CD4-positive, alpha-beta memory T cell (primary cell): ENCODE measurements at regions not wholly inside any gene's neighbourhood (a gene's known extent, or its start where the extent isn't known, plus 50 kb on each side); places are given as distances from the start of the nearest gene placed in this dataset.

ENCODE experiments used
- CTCF ChIA-PET: fragments of 350-600 bp; sonication (Branson Sonifier 250); formaldehyde crosslinking; loops from one replicate; lab custom pipeline; 2021; ENCODE audit warnings: inconsistent platforms; ENCODE audit not compliant: partially characterized antibody; lab: Charles Lee
- POLR2A ChIA-PET: fragments of 350-600 bp; sonication (Branson Sonifier 250); formaldehyde crosslinking; loops from one replicate; lab custom pipeline; 2021; ENCODE audit not compliant: partially characterized antibody; lab: Charles Lee
- DNase-seq, 5 donors: peaks; one replicate each; pipeline versions ENCODE4 v3.0.0 to v3.0.0-alpha.2; 2020 to 2022; ENCODE audit warnings: mixed read lengths in 1 of 5
- H3K27ac ChIP-seq: one replicate; pipeline ENCODE4 v1.7.0; 2013; ENCODE audit warnings: low read depth, low read length
- H3K27me3 ChIP-seq: 2 replicates; pipeline ENCODE4 v1.7.0; 2013; ENCODE audit warnings: mild to moderate bottlenecking, low read length, moderate library complexity; ENCODE audit not compliant: insufficient read depth
- H3K36me3 ChIP-seq: 2 replicates; pipeline ENCODE4 v1.7.0; 2013; ENCODE audit warnings: mild to moderate bottlenecking, low read length, moderate library complexity; ENCODE audit not compliant: insufficient read depth
- H3K4me1 ChIP-seq: 2 replicates; pipeline ENCODE4 v1.7.0; 2013; ENCODE audit warnings: mild to moderate bottlenecking, low read length, moderate library complexity; ENCODE audit not compliant: insufficient read depth
- H3K4me3 ChIP-seq, 2 donors: one replicate each; pipeline ENCODE4 v1.7.0; 2013; ENCODE audit warnings: low read length in 2 of 2, mild to moderate bottlenecking in 1 of 2
- H3K9me3 ChIP-seq, 2 donors: one replicate each; pipeline ENCODE4 v1.7.0; 2013; ENCODE audit warnings: low read length in 2 of 2, control low read depth in 1 of 2; ENCODE audit not compliant: control insufficient read depth in 1 of 2
- H3K27ac Mint-ChIP-seq, 7 donors: one replicate each; pipeline ENCODE4 v1.8.0; 2020 to 2021; ENCODE audit warnings: mixed read lengths in 7 of 7, mild to moderate bottlenecking in 6 of 7, inconsistent platforms in 3 of 7, moderate library complexity in 3 of 7
- H3K27me3 Mint-ChIP-seq, 2 donors: one replicate each; pipeline ENCODE4 v1.8.0; 2020 to 2021; ENCODE audit warnings: mixed read lengths in 2 of 2
- H3K36me3 Mint-ChIP-seq, 2 donors: one replicate each; pipeline ENCODE4 v1.8.0; 2020 to 2021; ENCODE audit warnings: mixed read lengths in 2 of 2, inconsistent platforms in 1 of 2, mild to moderate bottlenecking in 1 of 2
- H3K4me1 Mint-ChIP-seq, 4 donors: one replicate each; pipeline ENCODE4 v1.8.0; 2020 to 2021; ENCODE audit warnings: mixed read lengths in 4 of 4, mild to moderate bottlenecking in 1 of 4
- H3K4me3 Mint-ChIP-seq, 8 donors: one replicate each; pipeline ENCODE4 v1.8.0; 2020 to 2021; ENCODE audit warnings: mixed read lengths in 8 of 8, mild to moderate bottlenecking in 7 of 8, moderate library complexity in 6 of 8, inconsistent platforms in 3 of 8
- H3K9me3 Mint-ChIP-seq, 8 donors: one replicate each; pipeline ENCODE4 v1.8.0; 2020 to 2021; ENCODE audit warnings: mixed read lengths in 8 of 8, mild to moderate bottlenecking in 5 of 8, inconsistent platforms in 3 of 8, moderate library complexity in 1 of 8
- intact Hi-C: fragments of 100-400 bp; cut with micrococcal nuclease; formaldehyde crosslinking; loops from one replicate; pipeline ENCODE4 v1.15.1; 2023

GRCh38 chr13:89708013-89708412, 1639.5 kb upstream of the MIR17HG start:
- H3K36me3 Mint-ChIP-seq = no peaks in the 10 kb centered on the region
- H3K27me3 Mint-ChIP-seq = no peaks in the 10 kb centered on the region
- Histone ChIP-seq H3K9me3 (no peaks in the 10 kb centered on the region), H3K27me3 (no peaks in the 10 kb centered on the region), H3K27ac (no peak overlapping the region), H3K4me1 (no peaks in the 10 kb centered on the region), H3K36me3 (no peaks in the 10 kb centered on the region), H3K4me3 (no peak overlapping the region)
- no peak overlapping the region for H3K4me3 Mint-ChIP-seq
- ChIA-PET CTCF (no interaction called here), POLR2A (no interaction called here)
- peaks cover 2 to 8% (median 4%) of the 10 kb centered on the region in 8 donors for H3K9me3 Mint-ChIP-seq
- no peaks in the 10 kb centered on the region for H3K4me1 Mint-ChIP-seq
- intact Hi-C loops = no loop called here
- no peak for DNase-seq
- H3K27ac Mint-ChIP-seq = no peak overlapping the region

GRCh38 chr13:89721216-89721615, 1626.3 kb upstream of the MIR17HG start:
- ChIA-PET POLR2A (no interaction called here), CTCF (no interaction called here)
- Histone ChIP-seq H3K4me3 (no peak overlapping the region), H3K4me1 (no peaks in the 10 kb centered on the region), H3K27ac (no peak overlapping the region), H3K36me3 (no peaks in the 10 kb centered on the region), H3K9me3 (no peaks in the 10 kb centered on the region), H3K27me3 (no peaks in the 10 kb centered on the region)
- Mint-ChIP-seq H3K27ac (no peak overlapping the region), H3K27me3 (no peaks in the 10 kb centered on the region), H3K36me3 (no peaks in the 10 kb centered on the region), H3K9me3 (peaks cover 5 to 25% (median 15%) of the 10 kb centered on the region in 8 donors), H3K4me1 (no peaks in the 10 kb centered on the region), H3K4me3 (no peak overlapping the region)
- intact Hi-C loops = no loop called here
- DNase-seq = no peak

GRCh38 chr13:89726690-89727435, 1620.6 kb upstream of the MIR17HG start:
- ChIA-PET POLR2A (no interaction called here), CTCF (no interaction called here)
- H3K27ac ChIP-seq = no peak overlapping the region
- intact Hi-C loops = no loop called here
- Mint-ChIP-seq H3K4me1 (no peaks in the 10 kb centered on the region), H3K27me3 (no peaks in the 10 kb centered on the region), H3K4me3 (no peak overlapping the region), H3K27ac (no peak overlapping the region), H3K36me3 (no peaks in the 10 kb centered on the region), H3K9me3 (peaks cover 0 to 21% (median 5%) of the 10 kb centered on the region in 8 donors)
- H3K36me3 ChIP-seq = no peaks in the 10 kb centered on the region
- no peak overlapping the region for H3K4me3 ChIP-seq
- H3K27me3 ChIP-seq = no peaks in the 10 kb centered on the region
- no peak for DNase-seq
- H3K9me3 ChIP-seq = no peaks in the 10 kb centered on the region
- H3K4me1 ChIP-seq = no peaks in the 10 kb centered on the region

GRCh38 chr13:89733829-89734228, 1613.7 kb upstream of the MIR17HG start:
- H3K4me3 Mint-ChIP-seq = no peak overlapping the region
- no peaks in the 10 kb centered on the region for H3K36me3 Mint-ChIP-seq
- Histone ChIP-seq H3K9me3 (no peaks in the 10 kb centered on the region), H3K36me3 (no peaks in the 10 kb centered on the region), H3K4me3 (no peak overlapping the region), H3K27ac (no peak overlapping the region), H3K27me3 (no peaks in the 10 kb centered on the region), H3K4me1 (no peaks in the 10 kb centered on the region)
- no peak overlapping the region for H3K27ac Mint-ChIP-seq
- no peak for DNase-seq
- POLR2A ChIA-PET = no interaction called here
- CTCF ChIA-PET = no interaction called here
- no peaks in the 10 kb centered on the region for H3K4me1 Mint-ChIP-seq
- H3K27me3 Mint-ChIP-seq = no peaks in the 10 kb centered on the region
- peaks cover 2 to 16% (median 7%) of the 10 kb centered on the region in 8 donors for H3K9me3 Mint-ChIP-seq
- intact Hi-C loops = no loop called here

- POLR2A ChIA-PET = no interaction called here
- H3K4me3 Mint-ChIP-seq = no peak overlapping the region
- H3K27me3 ChIP-seq = no peaks in the 10 kb centered on the region
- CTCF ChIA-PET = interaction anchor here (0.6 kb wide), 1 partner anchor 24 kb away, joined by 3 read pairs; no protein-coding TSS in a partner anchor
- DNase-seq = no peak
- H3K36me3 ChIP-seq = no peaks in the 10 kb centered on the region
- H3K27me3 Mint-ChIP-seq = no peaks in the 10 kb centered on the region
- H3K9me3 ChIP-seq = no peaks in the 10 kb centered on the region
- intact Hi-C loops = no loop called here
- H3K36me3 Mint-ChIP-seq = no peaks in the 10 kb centered on the region
- peaks cover 0 to 12% (median 4%) of the 10 kb centered on the region in 8 donors for H3K9me3 Mint-ChIP-seq
- no peak overlapping the region for H3K27ac ChIP-seq
- H3K27ac Mint-ChIP-seq = no peak overlapping the region
- no peaks in the 10 kb centered on the region for H3K4me1 Mint-ChIP-seq
- H3K4me3 ChIP-seq = no peak overlapping the region
- no peaks in the 10 kb centered on the region for H3K4me1 ChIP-seq
Measured at GRCh38 chr13:89737051-89737450, 1610.4 kb upstream of the MIR17HG start.

GRCh38 chr13:89738072-89738471, 1609.4 kb upstream of the MIR17HG start:
- Mint-ChIP-seq H3K36me3 (no peaks in the 10 kb centered on the region), H3K27me3 (no peaks in the 10 kb centered on the region), H3K4me3 (no peak overlapping the region), H3K9me3 (peaks cover 0 to 12% (median 4%) of the 10 kb centered on the region in 8 donors), H3K4me1 (no peaks in the 10 kb centered on the region), H3K27ac (no peak overlapping the region)
- DNase-seq = no peak
- H3K27me3 ChIP-seq = no peaks in the 10 kb centered on the region
- H3K4me3 ChIP-seq = no peak overlapping the region
- intact Hi-C loops = no loop called here
- ChIA-PET POLR2A (no interaction called here), CTCF (no interaction called here)
- H3K4me1 ChIP-seq = no peaks in the 10 kb centered on the region
- no peak overlapping the region for H3K27ac ChIP-seq
- no peaks in the 10 kb centered on the region for H3K36me3 ChIP-seq
- H3K9me3 ChIP-seq = no peaks in the 10 kb centered on the region

GRCh38 chr13:89740994-89741685, 1606.3 kb upstream of the MIR17HG start:
- H3K9me3 Mint-ChIP-seq = peaks cover 0 to 5% (median 3%) of the 10 kb centered on the region in 8 donors
- H3K36me3 ChIP-seq = no peaks in the 10 kb centered on the region
- H3K27ac ChIP-seq = no peak overlapping the region
- H3K4me1 Mint-ChIP-seq = no peaks in the 10 kb centered on the region
- H3K27me3 ChIP-seq = no peaks in the 10 kb centered on the region
- H3K36me3 Mint-ChIP-seq = no peaks in the 10 kb centered on the region
- ChIA-PET POLR2A (no interaction called here), CTCF (no interaction called here)
- H3K27ac Mint-ChIP-seq = no peak overlapping the region
- no peaks in the 10 kb centered on the region for H3K4me1 ChIP-seq
- no peaks in the 10 kb centered on the region for H3K27me3 Mint-ChIP-seq
- no peaks in the 10 kb centered on the region for H3K9me3 ChIP-seq
- intact Hi-C loops = no loop called here
- no peak overlapping the region for H3K4me3 ChIP-seq
- no peak overlapping the region for H3K4me3 Mint-ChIP-seq
- no peak for DNase-seq
